Smooth muscle cell (in vitro differentiated cells): ENCODE measurements at regions not wholly inside any gene's neighbourhood (a gene's known extent, or its start where the extent isn't known, plus 50 kb on each side); places are given as distances from the start of the nearest gene placed in this dataset.
A peak's percentile ranks its signal among the peaks of the same experiment; 100 is the strongest.
"Not testable (repeated sequence)": the region's sequence is repeated elsewhere in the genome, so short reads cannot be mapped to it uniquely, and the experiment has no call there.

Experiments used
- DNase-seq: peaks from one replicate; lab custom pipeline; 2025; ENCODE audit not compliant: unreplicated experiment; lab: John Stamatoyannopoulos, UW
- H2AFZ ChIP-seq: fragments of 200-600 bp; sonication (generic); 2 replicates; pipeline ENCODE4 v1.6.0; 2016; ENCODE audit warnings: antibody characterized with exemption, low read depth, mild to moderate bottlenecking
- H3F3A ChIP-seq: fragments of 200-600 bp; sonication (generic); 2 replicates; pipeline ENCODE4 v1.6.0; 2017; ENCODE audit warnings: antibody characterized with exemption, low read depth
- H3K27ac ChIP-seq: fragments of 200-600 bp; sonication (generic); 2 replicates; pipeline ENCODE4 v1.5.1; 2016; ENCODE audit warnings: low read depth, mild to moderate bottlenecking
- H3K27me3 ChIP-seq: fragments of 200-600 bp; sonication (generic); 2 replicates; pipeline ENCODE4 v1.6.1; 2016; ENCODE audit warnings: low read depth, mild to moderate bottlenecking
- H3K36me3 ChIP-seq: fragments of 200-600 bp; sonication (generic); 2 replicates; pipeline ENCODE4 v1.5.1; 2016; ENCODE audit warnings: low read depth
- H3K4me1 ChIP-seq: fragments of 200-600 bp; sonication (generic); 2 replicates; pipeline ENCODE4 v1.5.1; 2016; ENCODE audit warnings: low read depth
- H3K4me2 ChIP-seq: fragments of 200-600 bp; sonication (generic); 2 replicates; pipeline ENCODE4 v1.6.0; 2016; ENCODE audit warnings: mild to moderate bottlenecking
- H3K4me3 ChIP-seq: fragments of 200-600 bp; sonication (generic); 2 replicates; pipeline ENCODE4 v1.5.1; 2016; ENCODE audit warnings: mild to moderate bottlenecking
- H3K79me2 ChIP-seq: fragments of 200-600 bp; sonication (generic); 2 replicates; pipeline ENCODE4 v1.6.0; 2016; ENCODE audit warnings: low read depth, mild to moderate bottlenecking
- H3K9ac ChIP-seq: fragments of 200-600 bp; sonication (generic); 2 replicates; pipeline ENCODE4 v1.6.0; 2016; ENCODE audit warnings: low read depth
- H3K9me3 ChIP-seq: fragments of 200-600 bp; sonication (generic); replicated peaks from 2 replicates; pipeline ENCODE4 v1.5.1; 2016; ENCODE audit warnings: low read depth
- H4K20me1 ChIP-seq: fragments of 200-600 bp; sonication (generic); 2 replicates; pipeline ENCODE4 v1.6.0; 2016; ENCODE audit warnings: low read depth
- CTCF ChIP-seq: fragments of 200-600 bp; sonication (generic); IDR thresholded peaks from 2 replicates; pipeline ENCODE4 v1.5.1; 2017; ENCODE audit warnings: borderline replicate concordance, mild to moderate bottlenecking, antibody characterized with exemption; ENCODE audit not compliant: insufficient read depth, poor library complexity, severe bottlenecking
- WGBS: methylation state at CpG from one replicate; pipeline ENCODE4 v1.1.7; 2016; ENCODE audit warnings: low lambda C conversion rate; 5-methylcytosine and 5-hydroxymethylcytosine counted together

DNA sequence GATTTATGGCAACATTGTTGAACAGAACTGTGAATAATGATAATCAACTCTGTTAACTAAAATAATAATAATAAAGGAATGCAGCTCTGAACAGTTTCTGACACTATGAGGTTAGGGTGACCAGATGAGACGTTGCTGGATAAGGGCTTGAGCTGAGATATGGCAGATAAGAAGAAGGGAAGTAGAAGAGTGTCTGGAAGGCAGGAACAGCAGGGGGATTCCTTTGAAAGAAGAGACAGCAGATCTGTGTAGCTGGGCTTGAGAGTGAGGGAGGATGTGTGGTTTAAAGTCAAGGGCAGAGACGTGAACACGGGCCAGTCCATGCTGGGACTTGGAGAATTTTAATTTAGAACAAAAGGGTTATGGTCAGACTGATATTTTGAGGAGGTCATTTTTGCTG lies 273.1 kb upstream of the SLC14A2 start:
- DNase-seq = no peak
- Histone ChIP-seq H3K79me2 (no peaks in the 10 kb centered on the region), H3F3A (no peaks in the 10 kb centered on the region), H3K27me3 (no peaks in the 10 kb centered on the region), H3K9ac (no peak overlapping the region), H3K36me3 (no peaks in the 10 kb centered on the region), H3K27ac (no peak overlapping the region), H3K4me1 (no peaks in the 10 kb centered on the region), H4K20me1 (no peaks in the 10 kb centered on the region), H3K9me3 (no peaks in the 10 kb centered on the region), H2AFZ (peak overlapping the region; percentile 78), H3K4me3 (no peak overlapping the region), H3K4me2 (peak overlapping the region; percentile 13)
- WGBS = 11% methylated on average over 3 of the region's 3 CpGs
- no peak for TF ChIP-seq CTCF

GRCh38 chr18:45342653-45343052 lies 272.6 kb upstream of the SLC14A2 start:
- Histone ChIP-seq H3K36me3 (no peaks in the 10 kb centered on the region), H3K79me2 (no peaks in the 10 kb centered on the region), H4K20me1 (no peaks in the 10 kb centered on the region), H3K9ac (no peak overlapping the region), H3F3A (no peaks in the 10 kb centered on the region), H3K4me3 (no peak overlapping the region), H3K9me3 (no peaks in the 10 kb centered on the region), H3K4me1 (no peaks in the 10 kb centered on the region), H3K4me2 (no peak overlapping the region), H3K27me3 (no peaks in the 10 kb centered on the region), H2AFZ (peak overlapping the region; percentile 78), H3K27ac (no peak overlapping the region)
- no peak for TF ChIP-seq CTCF
- DNase-seq = no peak
- WGBS = 93% methylated on average over 3 of the region's 3 CpGs

GRCh38 chr18:45343365-45343764 lies 271.9 kb upstream of the SLC14A2 start:
- Histone ChIP-seq H3K79me2 (no peaks in the 10 kb centered on the region), H3K36me3 (no peaks in the 10 kb centered on the region), H3K4me2 (no peak overlapping the region), H3K27ac (no peak overlapping the region), H3K4me1 (no peaks in the 10 kb centered on the region), H3K27me3 (no peaks in the 10 kb centered on the region), H4K20me1 (no peaks in the 10 kb centered on the region), H3K4me3 (no peak overlapping the region), H3K9ac (no peak overlapping the region), H3F3A (no peaks in the 10 kb centered on the region), H3K9me3 (no peaks in the 10 kb centered on the region), H2AFZ (no peak overlapping the region)
- WGBS = 87% methylated on average over 5 of the region's 5 CpGs
- no peak for TF ChIP-seq CTCF
- no peak for DNase-seq

DNA sequence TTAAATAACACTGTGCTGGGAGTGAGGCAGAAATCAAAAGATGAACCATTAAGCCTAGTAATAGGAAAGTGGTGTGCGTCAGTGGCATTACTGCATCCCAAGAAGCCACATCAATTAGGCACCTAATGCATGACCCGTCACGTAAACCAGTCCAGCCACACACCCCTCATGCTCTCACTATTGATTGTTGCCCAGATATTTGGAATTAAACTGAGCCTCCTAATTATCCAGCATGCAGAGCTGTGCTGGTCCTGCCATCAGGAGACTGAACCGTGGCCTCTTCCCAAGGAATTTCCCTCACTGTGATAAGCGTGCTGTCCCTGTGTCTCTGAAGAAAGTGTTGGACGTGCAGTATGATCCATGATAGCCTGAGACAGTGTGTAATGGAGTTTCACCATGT lies 270.6 kb upstream of the SLC14A2 start:
- not testable (repeated sequence) for H3K4me1 ChIP-seq, H3K27ac ChIP-seq, H2AFZ ChIP-seq, H3K36me3 ChIP-seq, H3K4me3 ChIP-seq, H3F3A ChIP-seq, DNase-seq, H3K4me2 ChIP-seq, H3K9me3 ChIP-seq, H3K79me2 ChIP-seq, H4K20me1 ChIP-seq, H3K9ac ChIP-seq, H3K27me3 ChIP-seq
- 61% methylated on average over 6 of the region's 6 CpGs for WGBS
